PFSK-1 (cell line): ENCODE measurements at regions not wholly inside any gene's neighbourhood (a gene's known extent, or its start where the extent isn't known, plus 50 kb on each side); places are given as distances from the start of the nearest gene placed in this dataset.

Experiments
- FOXP2 ChIP-seq: optimal IDR thresholded peaks from 2 replicates; pipeline ENCODE3; 2011; ENCODE audit warnings: borderline replicate concordance, control low read depth, inconsistent platforms; ENCODE audit not compliant: insufficient read depth; ENCODE audit errors: extremely low read length, extremely low read depth
- POLR2AphosphoS5 ChIP-seq: IDR thresholded peaks from 2 replicates; pipeline ENCODE4 v1.6.1; 2012; ENCODE audit warnings: low read depth, mild to moderate bottlenecking, control low read depth, low read length, moderate library complexity
- SIN3A ChIP-seq: IDR thresholded peaks from 2 replicates; pipeline ENCODE4 v1.6.1; 2012; ENCODE audit warnings: mild to moderate bottlenecking, low read length, moderate library complexity, borderline replicate concordance; ENCODE audit not compliant: insufficient read depth
- TAF1 ChIP-seq: IDR thresholded peaks from 2 replicates; pipeline ENCODE4 v1.6.1; 2012; ENCODE audit warnings: low read length, control low read depth, borderline replicate concordance; ENCODE audit not compliant: insufficient read depth
- TF ChIP-seq, protein P1 (sequence below), 2 experiments: IDR thresholded peaks; 2 replicates each; pipeline versions ENCODE4 v1.6.1 to v1.8.0; 2011 to 2012; ENCODE audit warnings: low read depth in 2 of 2, low read length in 2 of 2, control low read depth in 1 of 2, inconsistent platforms in 1 of 2, mild to moderate bottlenecking in 1 of 2, moderate library complexity in 1 of 2; ENCODE audit not compliant: insufficient read depth in 1 of 2

DNA sequence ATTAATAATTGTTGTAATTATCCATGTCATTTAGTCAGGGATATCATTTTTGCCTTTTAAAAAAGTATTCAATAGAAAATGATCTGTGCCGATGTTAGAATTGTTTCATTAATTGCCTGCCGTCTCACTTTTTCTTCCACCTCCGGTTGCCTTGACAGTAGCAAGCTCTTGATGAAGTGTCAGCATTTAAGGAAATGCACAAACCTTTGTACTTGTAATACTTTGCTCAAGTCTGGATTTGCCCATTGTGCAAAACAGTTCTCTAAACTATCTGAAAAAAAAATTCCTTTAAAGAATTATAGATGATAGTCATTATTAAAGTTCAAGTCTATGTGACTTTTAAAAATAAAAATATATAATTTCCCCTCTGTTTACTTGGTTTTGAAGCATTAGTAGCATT, 619.7 kb downstream of the GATA3 start:
- TF ChIP-seq POLR2AphosphoS5, result no peak
- TF ChIP-seq, protein P1, sequence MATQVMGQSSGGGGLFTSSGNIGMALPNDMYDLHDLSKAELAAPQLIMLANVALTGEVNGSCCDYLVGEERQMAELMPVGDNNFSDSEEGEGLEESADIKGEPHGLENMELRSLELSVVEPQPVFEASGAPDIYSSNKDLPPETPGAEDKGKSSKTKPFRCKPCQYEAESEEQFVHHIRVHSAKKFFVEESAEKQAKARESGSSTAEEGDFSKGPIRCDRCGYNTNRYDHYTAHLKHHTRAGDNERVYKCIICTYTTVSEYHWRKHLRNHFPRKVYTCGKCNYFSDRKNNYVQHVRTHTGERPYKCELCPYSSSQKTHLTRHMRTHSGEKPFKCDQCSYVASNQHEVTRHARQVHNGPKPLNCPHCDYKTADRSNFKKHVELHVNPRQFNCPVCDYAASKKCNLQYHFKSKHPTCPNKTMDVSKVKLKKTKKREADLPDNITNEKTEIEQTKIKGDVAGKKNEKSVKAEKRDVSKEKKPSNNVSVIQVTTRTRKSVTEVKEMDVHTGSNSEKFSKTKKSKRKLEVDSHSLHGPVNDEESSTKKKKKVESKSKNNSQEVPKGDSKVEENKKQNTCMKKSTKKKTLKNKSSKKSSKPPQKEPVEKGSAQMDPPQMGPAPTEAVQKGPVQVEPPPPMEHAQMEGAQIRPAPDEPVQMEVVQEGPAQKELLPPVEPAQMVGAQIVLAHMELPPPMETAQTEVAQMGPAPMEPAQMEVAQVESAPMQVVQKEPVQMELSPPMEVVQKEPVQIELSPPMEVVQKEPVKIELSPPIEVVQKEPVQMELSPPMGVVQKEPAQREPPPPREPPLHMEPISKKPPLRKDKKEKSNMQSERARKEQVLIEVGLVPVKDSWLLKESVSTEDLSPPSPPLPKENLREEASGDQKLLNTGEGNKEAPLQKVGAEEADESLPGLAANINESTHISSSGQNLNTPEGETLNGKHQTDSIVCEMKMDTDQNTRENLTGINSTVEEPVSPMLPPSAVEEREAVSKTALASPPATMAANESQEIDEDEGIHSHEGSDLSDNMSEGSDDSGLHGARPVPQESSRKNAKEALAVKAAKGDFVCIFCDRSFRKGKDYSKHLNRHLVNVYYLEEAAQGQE (IDR thresholded peaks at IDR 0.05; ENCODE audit: insufficient read depth in 1 of 2, low read depth in 2 of 2, low read length in 2 of 2), result no peak
- TF ChIP-seq TAF1, result no peak
- TF ChIP-seq FOXP2, result no peak
- no peak for TF ChIP-seq SIN3A
